Posterior cingulate gyrus (tissue), 11 donors: ENCODE measurements at regions not wholly inside any gene's neighbourhood (a gene's known extent, or its start where the extent isn't known, plus 50 kb on each side); places are given as distances from the start of the nearest gene placed in this dataset.

ENCODE experiments used
- DNase-seq, 10 donors: peaks; one replicate each; pipeline versions ENCODE4 v3.0.0 to v3.0.0-alpha.2; 2020 to 2021; ENCODE audit warnings: mixed read lengths in 3 of 10
- intact Hi-C: fragments of 100-400 bp; cut with DNase I; formaldehyde crosslinking; loops from one replicate; pipeline ENCODE4 v1.15.1; 2023

GRCh38 chr6:111957623-111958315 is 84.5 kb upstream of the FYN start:
- DNase-seq: no peak
- intact Hi-C loops: no loop called here

- intact Hi-C loops: no loop called here
Observed at GRCh38 chr6:111958534-111958933, 85.3 kb upstream of the FYN start.

GRCh38 chr6:111959766-111960165 is 86.5 kb upstream of the FYN start:
- intact Hi-C loops: no loop called here
- no peak for DNase-seq

More at GRCh38 chr6:111958534-111958933, 85.3 kb upstream of the FYN start:
- no peak for DNase-seq

GRCh38 chr6:111967131-111967530 is 86.8 kb upstream of the CCN6 start:
- intact Hi-C loops: no loop called here
- no peak for DNase-seq

- no peak for DNase-seq
- intact Hi-C loops: no loop called here
Observed at GRCh38 chr6:111970426-111970825, 83.5 kb upstream of the CCN6 start.

GRCh38 chr6:111971181-111971841 is 82.6 kb upstream of the CCN6 start:
- DNase-seq: no peak
- intact Hi-C loops: no loop called here

GRCh38 chr6:111971866-111972532 is 81.9 kb upstream of the CCN6 start:
- DNase-seq: no peak
- intact Hi-C loops: no loop called here

GRCh38 chr6:111972745-111973117 is 81.2 kb upstream of the CCN6 start:
- intact Hi-C loops: no loop called here
- no peak for DNase-seq

- intact Hi-C loops: no loop called here
- no peak for DNase-seq
Observed at GRCh38 chr6:111973118-111973761, 80.7 kb upstream of the CCN6 start.

GRCh38 chr6:111973927-111974639 is 79.8 kb upstream of the CCN6 start:
- DNase-seq: no peak
- intact Hi-C loops: no loop called here

- intact Hi-C loops: no loop called here
- no peak for DNase-seq
Observed at GRCh38 chr6:111975466-111975865, 78.4 kb upstream of the CCN6 start.

- intact Hi-C loops: no loop called here
- DNase-seq: no peak
Observed at GRCh38 chr6:111976139-111976538, 77.8 kb upstream of the CCN6 start.

- intact Hi-C loops: no loop called here
Observed at GRCh38 chr6:111978532-111979149, 75.3 kb upstream of the CCN6 start.

GRCh38 chr6:111979633-111980032 is 74.3 kb upstream of the CCN6 start:
- intact Hi-C loops: no loop called here
- DNase-seq: no peak

More at GRCh38 chr6:111978532-111979149, 75.3 kb upstream of the CCN6 start:
- no peak for DNase-seq

GRCh38 chr6:111980143-111980542 is 73.8 kb upstream of the CCN6 start:
- DNase-seq: no peak
- intact Hi-C loops: no loop called here

- intact Hi-C loops: no loop called here
Observed at GRCh38 chr6:111980971-111981840, 72.7 kb upstream of the CCN6 start.

GRCh38 chr6:111982681-111983080 is 71.2 kb upstream of the CCN6 start:
- intact Hi-C loops: no loop called here
- no peak for DNase-seq

More at GRCh38 chr6:111980971-111981840, 72.7 kb upstream of the CCN6 start:
- DNase-seq: no peak

- intact Hi-C loops: no loop called here
- DNase-seq: no peak
Observed at GRCh38 chr6:111983193-111983592, 70.7 kb upstream of the CCN6 start.

GRCh38 chr6:111984081-111984480 is 69.8 kb upstream of the CCN6 start:
- no peak for DNase-seq
- intact Hi-C loops: no loop called here
